PC-3 (cell line): ENCODE measurements at regions not wholly inside any gene's neighbourhood (a gene's known extent, or its start where the extent isn't known, plus 50 kb on each side); places are given as distances from the start of the nearest gene placed in this dataset.

ENCODE experiments used
- ATAC-seq: fragments of 200-7000 bp; cut with Tn5 transposase; 2 replicates; pipeline ENCODE4 v1.9.1; 2020; ENCODE audit warnings: mild to moderate bottlenecking, moderate library complexity
- BruUV-seq: library from RNA; stranded (reverse); fragments of 400-500 nt; replicated peaks from 2 replicates; lab custom pipeline; 2021; lab: Mats Ljungman, UMichigan
- CTCF ChIA-PET: fragments of 300-600 bp; sonication (Branson Sonifier 250); formaldehyde crosslinking; loops from one replicate; lab custom pipeline; 2022; ENCODE audit warnings: antibody characterized with exemption; lab: Charles Lee
- POLR2A ChIA-PET: fragments of 300-600 bp; sonication (Branson Sonifier 250); formaldehyde crosslinking; loops from one replicate; lab custom pipeline; 2022; ENCODE audit warnings: antibody characterized with exemption; ENCODE audit not compliant: unreplicated experiment; lab: Charles Lee
- DNase-seq: peaks from one replicate; pipeline ENCODE4 v3.0.0-alpha.2; 2015
- H2AFZ ChIP-seq: fragments of 300-600 bp; sonication (generic); 2 replicates; pipeline ENCODE4 v1.6.0; 2016; ENCODE audit warnings: antibody characterized with exemption, low read length
- H3F3A ChIP-seq: fragments of 300-600 bp; sonication (generic); one replicate; pipeline ENCODE4 v1.6.0; 2017; ENCODE audit warnings: antibody characterized with exemption, low read length, control low read depth, mild to moderate bottlenecking; ENCODE audit not compliant: unreplicated experiment
- H3K27ac ChIP-seq: fragments of 300-600 bp; sonication (generic); 2 replicates; pipeline ENCODE4 v1.5.1; 2016; ENCODE audit warnings: mild to moderate bottlenecking, low read length
- H3K27me3 ChIP-seq: fragments of 300-600 bp; sonication (generic); 2 replicates; pipeline ENCODE4 v1.6.1; 2016; ENCODE audit warnings: low read length, mixed read lengths
- H3K36me3 ChIP-seq: fragments of 300-600 bp; sonication (generic); 2 replicates; pipeline ENCODE4 v1.6.1; 2016; ENCODE audit warnings: low read depth, mixed run types, low read length, mixed read lengths
- H3K4me1 ChIP-seq: fragments of 300-600 bp; sonication (generic); 2 replicates; pipeline ENCODE4 v1.5.1; 2016; ENCODE audit warnings: low read length; ENCODE audit not compliant: insufficient read depth
- H3K4me2 ChIP-seq: fragments of 300-600 bp; sonication (generic); 2 replicates; pipeline ENCODE4 v1.6.0; 2016; ENCODE audit warnings: low read length
- H3K4me3 ChIP-seq: fragments of 300-600 bp; sonication (generic); 2 replicates; pipeline ENCODE4 v1.5.1; 2016; ENCODE audit warnings: mild to moderate bottlenecking, low read length, mixed read lengths
- H3K79me2 ChIP-seq: fragments of 300-600 bp; sonication (generic); 2 replicates; pipeline ENCODE4 v1.6.1; 2017; ENCODE audit warnings: low read length, mixed read lengths
- H3K9ac ChIP-seq: fragments of 300-600 bp; sonication (generic); 2 replicates; pipeline ENCODE4 v1.6.0; 2016; ENCODE audit warnings: mild to moderate bottlenecking, low read length
- H3K9me2 ChIP-seq: fragments of 300-600 bp; sonication (generic); replicated peaks from 2 replicates; pipeline ENCODE4 v1.6.1; 2016; ENCODE audit warnings: mixed run types, low read length, mixed read lengths
- H3K9me3 ChIP-seq: fragments of 300-600 bp; sonication (generic); 2 replicates; pipeline ENCODE4 v1.6.1; 2016; ENCODE audit warnings: low read length, mixed read lengths
- H4K20me1 ChIP-seq: fragments of 300-600 bp; sonication (generic); 2 replicates; pipeline ENCODE4 v1.6.1; 2016; ENCODE audit warnings: low read length, mixed read lengths
- EZH2 ChIP-seq: fragments of 300-600 bp; sonication (generic); IDR thresholded peaks from one replicate; pipeline ENCODE4 v1.6.1; 2017; ENCODE audit warnings: antibody characterized with exemption, mild to moderate bottlenecking, low read length; ENCODE audit not compliant: unreplicated experiment
- EZH2phosphoT487 ChIP-seq: fragments of 300-600 bp; sonication (generic); IDR thresholded peaks from 2 replicates; pipeline ENCODE4 v1.6.1; 2018; ENCODE audit warnings: mild to moderate bottlenecking, antibody characterized with exemption, low read length, borderline replicate concordance
- intact Hi-C: fragments of 100-400 bp; cut with micrococcal nuclease; formaldehyde crosslinking; loops from 2 replicates; pipeline ENCODE4 v1.9.0; 2023
- TF ChIP-seq, protein P1 (sequence below): fragments of 300-600 bp; sonication (generic); conservative IDR thresholded peaks from 2 replicates; pipeline ENCODE4 v1.5.1; 2017; ENCODE audit warnings: antibody characterized with exemption, low read depth, mild to moderate bottlenecking, low read length

DNA sequence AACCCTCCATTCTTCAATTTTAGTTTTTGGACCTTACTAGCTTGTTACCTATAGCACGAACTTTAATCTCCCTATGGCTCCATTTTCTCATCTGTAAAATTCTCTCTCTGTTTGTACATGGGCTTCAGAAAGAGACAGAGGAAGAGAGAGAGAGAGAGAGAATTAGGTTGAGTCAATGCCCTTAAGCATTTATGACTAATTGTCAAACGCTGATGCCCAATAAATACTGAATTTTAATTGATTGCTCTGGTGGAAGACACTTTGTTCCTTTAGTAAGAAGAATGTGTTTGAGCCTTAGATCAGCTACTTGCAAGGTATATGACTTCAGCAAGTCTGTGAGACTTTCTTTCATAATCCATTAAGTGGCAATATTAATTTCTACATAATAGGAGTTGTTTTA is 743.1 kb upstream of the ADGRL4 start:
- no peak overlapping the region for H3K4me2 ChIP-seq
- no peaks in the 10 kb centered on the region for H3K27me3 ChIP-seq
- DNase-seq = peak; percentile 45
- H3K4me1 ChIP-seq = peaks cover 11% of the 10 kb centered on the region
- no TSS peak for BruUV-seq
- TF ChIP-seq EZH2 (no peak), EZH2phosphoT487 (no peak)
- TF ChIP-seq, protein P1, sequence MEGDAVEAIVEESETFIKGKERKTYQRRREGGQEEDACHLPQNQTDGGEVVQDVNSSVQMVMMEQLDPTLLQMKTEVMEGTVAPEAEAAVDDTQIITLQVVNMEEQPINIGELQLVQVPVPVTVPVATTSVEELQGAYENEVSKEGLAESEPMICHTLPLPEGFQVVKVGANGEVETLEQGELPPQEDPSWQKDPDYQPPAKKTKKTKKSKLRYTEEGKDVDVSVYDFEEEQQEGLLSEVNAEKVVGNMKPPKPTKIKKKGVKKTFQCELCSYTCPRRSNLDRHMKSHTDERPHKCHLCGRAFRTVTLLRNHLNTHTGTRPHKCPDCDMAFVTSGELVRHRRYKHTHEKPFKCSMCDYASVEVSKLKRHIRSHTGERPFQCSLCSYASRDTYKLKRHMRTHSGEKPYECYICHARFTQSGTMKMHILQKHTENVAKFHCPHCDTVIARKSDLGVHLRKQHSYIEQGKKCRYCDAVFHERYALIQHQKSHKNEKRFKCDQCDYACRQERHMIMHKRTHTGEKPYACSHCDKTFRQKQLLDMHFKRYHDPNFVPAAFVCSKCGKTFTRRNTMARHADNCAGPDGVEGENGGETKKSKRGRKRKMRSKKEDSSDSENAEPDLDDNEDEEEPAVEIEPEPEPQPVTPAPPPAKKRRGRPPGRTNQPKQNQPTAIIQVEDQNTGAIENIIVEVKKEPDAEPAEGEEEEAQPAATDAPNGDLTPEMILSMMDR = no peak
- H4K20me1 ChIP-seq = no peaks in the 10 kb centered on the region
- H3F3A ChIP-seq = no peaks in the 10 kb centered on the region
- no peak for ATAC-seq
- no peak overlapping the region for H3K27ac ChIP-seq
- intact Hi-C loops = no loop called here
- H3K9ac ChIP-seq = no peak overlapping the region
- ChIA-PET POLR2A (no interaction called here), CTCF (no interaction called here)
- no peaks in the 10 kb centered on the region for H3K79me2 ChIP-seq
- no peaks in the 10 kb centered on the region for H3K9me3 ChIP-seq
- no peaks in the 10 kb centered on the region for H3K9me2 ChIP-seq
- H3K4me3 ChIP-seq = no peak overlapping the region
- no peak overlapping the region for H2AFZ ChIP-seq
- H3K36me3 ChIP-seq = no peaks in the 10 kb centered on the region

DNA sequence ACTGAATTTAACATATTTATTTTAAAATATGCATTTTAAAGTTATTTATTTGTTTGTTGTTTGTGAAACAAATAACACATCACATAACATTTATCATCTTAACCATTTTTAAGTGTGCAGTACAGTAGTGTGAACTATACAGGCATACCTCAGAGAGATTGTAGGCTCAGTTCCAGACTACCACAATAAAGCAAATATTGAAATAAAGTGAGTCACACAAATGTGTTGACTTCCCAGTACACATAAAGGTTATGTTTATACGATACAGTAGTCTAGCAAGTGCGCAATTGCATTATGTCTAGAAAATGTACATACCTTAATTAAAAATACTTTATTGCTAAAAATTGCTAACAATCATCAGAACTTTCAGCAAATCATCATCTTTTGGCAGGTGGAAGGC is 739.4 kb upstream of the ADGRL4 start:
- BruUV-seq = no TSS peak
- Histone ChIP-seq H4K20me1 (no peaks in the 10 kb centered on the region), H3K9me2 (no peaks in the 10 kb centered on the region), H3K9ac (no peak overlapping the region), H3K4me3 (no peak overlapping the region), H3K4me1 (peaks cover 11% of the 10 kb centered on the region), H3F3A (no peaks in the 10 kb centered on the region), H3K27ac (no peak overlapping the region), H3K9me3 (no peaks in the 10 kb centered on the region), H3K4me2 (0 out of 2 replicates have a peak overlapping the region, but pooled peaks have one; percentile 23), H3K36me3 (no peaks in the 10 kb centered on the region), H3K79me2 (no peaks in the 10 kb centered on the region), H2AFZ (no peak overlapping the region), H3K27me3 (no peaks in the 10 kb centered on the region)
- DNase-seq = peak; percentile 92
- ATAC-seq = peak; percentile 99
- ChIA-PET CTCF (no interaction called here), POLR2A (no interaction called here)
- TF ChIP-seq, protein P1 = no peak
- no peak for TF ChIP-seq EZH2
- no peak for TF ChIP-seq EZH2phosphoT487
- intact Hi-C loops = loop anchor here (1.0 kb wide), 1 partner anchor 30 kb away; no protein-coding TSS in a partner anchor

DNA sequence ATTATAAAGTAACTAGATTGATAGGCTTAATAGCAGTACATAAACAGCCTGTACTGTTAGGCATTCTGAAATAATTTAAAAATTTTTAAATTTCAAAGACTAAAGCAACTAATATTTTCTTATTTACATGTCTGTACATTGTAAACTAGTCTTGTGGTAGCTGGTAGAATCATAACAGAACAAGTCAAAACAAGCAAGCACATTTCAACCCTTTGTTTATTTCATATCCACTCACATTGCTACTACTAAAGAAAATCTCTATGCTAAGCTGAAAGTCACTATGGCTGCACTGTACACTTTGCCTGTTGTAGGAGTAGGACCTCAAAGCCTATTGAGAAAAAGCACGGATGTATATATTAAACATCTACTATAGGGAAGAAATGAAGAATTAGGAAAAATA is 738.2 kb upstream of the ADGRL4 start:
- no peak for TF ChIP-seq EZH2phosphoT487
- TF ChIP-seq EZH2 = no peak
- TF ChIP-seq, protein P1 = no peak
- Histone ChIP-seq H3F3A (no peaks in the 10 kb centered on the region), H3K27me3 (no peaks in the 10 kb centered on the region), H3K9me3 (no peaks in the 10 kb centered on the region), H3K9me2 (no peaks in the 10 kb centered on the region), H3K36me3 (no peaks in the 10 kb centered on the region), H3K4me2 (no peak overlapping the region), H3K4me1 (peaks cover 8% of the 10 kb centered on the region), H3K4me3 (no peak overlapping the region), H3K79me2 (no peaks in the 10 kb centered on the region), H4K20me1 (no peaks in the 10 kb centered on the region), H2AFZ (no peak overlapping the region), H3K27ac (no peak overlapping the region), H3K9ac (no peak overlapping the region)
- POLR2A ChIA-PET = no interaction called here
- ATAC-seq (no peak), DNase-seq (no peak)
- intact Hi-C loops = no loop called here
- CTCF ChIA-PET = no interaction called here
- no TSS peak for BruUV-seq
